MM.1S (cell line): ENCODE measurements at regions not wholly inside any gene's neighbourhood (a gene's known extent, or its start where the extent isn't known, plus 50 kb on each side); places are given as distances from the start of the nearest gene placed in this dataset.

ENCODE experiments used
- DNase-seq: peaks from one replicate; pipeline ENCODE4 v3.0.0-alpha.2; 2015
- H2AFZ ChIP-seq: fragments of 300-600 bp; sonication (generic); 2 replicates; pipeline ENCODE4 v1.6.0; 2016; ENCODE audit warnings: antibody characterized with exemption, low read length
- H3F3A ChIP-seq: fragments of 300-600 bp; sonication (generic); 2 replicates; pipeline ENCODE4 v1.6.1; 2016; ENCODE audit warnings: mild to moderate bottlenecking, antibody characterized with exemption, low read length, moderate library complexity, mixed read lengths; ENCODE audit not compliant: insufficient read depth
- H3K27ac ChIP-seq: fragments of 300-600 bp; sonication (generic); 2 replicates; pipeline ENCODE4 v1.5.1; 2016; ENCODE audit warnings: mild to moderate bottlenecking, low read length
- H3K27me3 ChIP-seq: fragments of 300-600 bp; sonication (generic); replicated peaks from 2 replicates; pipeline ENCODE4 v1.6.0; 2016; ENCODE audit warnings: low read length; ENCODE audit not compliant: insufficient read depth
- H3K36me3 ChIP-seq: fragments of 300-600 bp; sonication (generic); replicated peaks from 2 replicates; pipeline ENCODE4 v1.6.1; 2016; ENCODE audit warnings: mild to moderate bottlenecking, low read length, mixed read lengths; ENCODE audit not compliant: insufficient read depth
- H3K4me1 ChIP-seq: fragments of 300-600 bp; sonication (generic); 2 replicates; pipeline ENCODE4 v1.6.1; 2016; ENCODE audit warnings: low read length, mixed read lengths
- H3K4me2 ChIP-seq: fragments of 300-600 bp; sonication (generic); 2 replicates; pipeline ENCODE4 v1.6.0; 2016; ENCODE audit warnings: low read depth, low read length
- H3K4me3 ChIP-seq: fragments of 300-600 bp; sonication (generic); 2 replicates; pipeline ENCODE4 v1.5.1; 2016; ENCODE audit warnings: low read length, mixed read lengths
- H3K79me2 ChIP-seq: fragments of 300-600 bp; sonication (generic); 2 replicates; pipeline ENCODE4 v1.6.1; 2016; ENCODE audit warnings: mixed run types, low read length, mixed read lengths
- H3K9ac ChIP-seq: fragments of 300-600 bp; sonication (generic); 2 replicates; pipeline ENCODE4 v1.6.1; 2016; ENCODE audit warnings: low read length, mixed read lengths
- H3K9me2 ChIP-seq: fragments of 300-600 bp; sonication (generic); replicated peaks from 2 replicates; pipeline ENCODE4 v1.6.1; 2016; ENCODE audit warnings: mild to moderate bottlenecking, low read length, mixed read lengths; ENCODE audit not compliant: insufficient read depth
- H3K9me3 ChIP-seq: fragments of 300-600 bp; sonication (generic); replicated peaks from 2 replicates; pipeline ENCODE4 v1.6.1; 2016; ENCODE audit warnings: mild to moderate bottlenecking, low read length, mixed read lengths; ENCODE audit not compliant: insufficient read depth
- H4K20me1 ChIP-seq: fragments of 300-600 bp; sonication (generic); 2 replicates; pipeline ENCODE4 v1.6.1; 2016; ENCODE audit warnings: mild to moderate bottlenecking, low read length, moderate library complexity, mixed read lengths; ENCODE audit not compliant: insufficient read depth
- CTCF ChIP-seq: fragments of 300-600 bp; sonication (generic); IDR thresholded peaks from 2 replicates; pipeline ENCODE4 v1.5.1; 2016; ENCODE audit warnings: antibody characterized with exemption, low read length, mixed read lengths
- EZH2 ChIP-seq: fragments of 300-600 bp; sonication (generic); optimal IDR thresholded peaks from 2 replicates; pipeline ENCODE3; 2017; ENCODE audit warnings: low read depth, mild to moderate bottlenecking, antibody characterized with exemption, low read length, mixed read lengths
- EZH2phosphoT487 ChIP-seq: fragments of 300-600 bp; sonication (generic); IDR thresholded peaks from 2 replicates; pipeline ENCODE4 v1.6.1; 2018; ENCODE audit warnings: antibody characterized with exemption, low read length

DNA sequence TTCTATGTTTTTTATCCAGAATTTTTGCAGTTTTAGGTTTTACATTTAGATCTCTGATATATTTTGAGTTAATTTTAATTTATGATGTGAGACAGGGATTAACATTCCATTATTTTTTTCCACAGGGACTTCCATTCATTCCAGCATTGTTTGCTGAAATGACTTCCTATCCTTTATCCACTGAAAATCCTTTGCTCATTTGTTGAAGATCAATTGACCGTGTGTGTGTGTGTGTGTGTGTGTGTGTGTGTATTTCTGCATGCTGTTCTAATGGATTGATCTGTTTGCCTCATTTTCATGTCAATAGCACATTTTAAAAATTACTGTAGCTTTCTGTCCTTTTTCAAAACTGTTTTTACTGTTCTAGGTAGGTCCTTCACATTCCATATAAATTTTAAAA is 480.3 kb downstream of the DSC3 start:
- Histone ChIP-seq H3K36me3 (no peaks in the 10 kb centered on the region), H3K9ac (no peak overlapping the region), H3K79me2 (no peaks in the 10 kb centered on the region), H3K27ac (no peak overlapping the region), H3K27me3 (no peaks in the 10 kb centered on the region), H3K4me1 (no peaks in the 10 kb centered on the region), H3K4me2 (no peak overlapping the region), H3K4me3 (no peak overlapping the region), H3K9me3 (no peaks in the 10 kb centered on the region), H2AFZ (no peak overlapping the region), H3K9me2 (no peaks in the 10 kb centered on the region), H4K20me1 (no peaks in the 10 kb centered on the region), H3F3A (no peaks in the 10 kb centered on the region)
- TF ChIP-seq CTCF = no peak
- no peak for TF ChIP-seq EZH2phosphoT487
- TF ChIP-seq EZH2 = no peak
- DNase-seq = no peak

GRCh38 chr18:30556112-30556511 is 486.4 kb downstream of the DSC3 start:
- no peaks in the 10 kb centered on the region for H3K9me2 ChIP-seq
- H4K20me1 ChIP-seq = no peaks in the 10 kb centered on the region
- no peaks in the 10 kb centered on the region for H3K9me3 ChIP-seq
- H3K27ac ChIP-seq = no peak overlapping the region
- TF ChIP-seq EZH2 (no peak), CTCF (no peak), EZH2phosphoT487 (no peak)
- H3K27me3 ChIP-seq = no peaks in the 10 kb centered on the region
- no peak overlapping the region for H3K4me2 ChIP-seq
- no peak overlapping the region for H2AFZ ChIP-seq
- H3K36me3 ChIP-seq = no peaks in the 10 kb centered on the region
- no peak overlapping the region for H3K4me3 ChIP-seq
- H3K4me1 ChIP-seq = no peaks in the 10 kb centered on the region
- H3K79me2 ChIP-seq = no peaks in the 10 kb centered on the region
- DNase-seq = no peak
- H3K9ac ChIP-seq = no peak overlapping the region
- H3F3A ChIP-seq = no peaks in the 10 kb centered on the region

GRCh38 chr18:30545393-30545792 is 497.1 kb downstream of the DSC3 start:
- H3K9me3 ChIP-seq = no peaks in the 10 kb centered on the region
- no peak overlapping the region for H2AFZ ChIP-seq
- DNase-seq = no peak
- H3K36me3 ChIP-seq = no peaks in the 10 kb centered on the region
- no peaks in the 10 kb centered on the region for H3F3A ChIP-seq
- H3K27ac ChIP-seq = no peak overlapping the region
- H3K27me3 ChIP-seq = no peaks in the 10 kb centered on the region
- no peaks in the 10 kb centered on the region for H4K20me1 ChIP-seq
- no peaks in the 10 kb centered on the region for H3K9me2 ChIP-seq
- H3K79me2 ChIP-seq = no peaks in the 10 kb centered on the region
- H3K4me2 ChIP-seq = no peak overlapping the region
- H3K4me3 ChIP-seq = no peak overlapping the region
- no peak overlapping the region for H3K9ac ChIP-seq
- H3K4me1 ChIP-seq = no peaks in the 10 kb centered on the region
- no peak for TF ChIP-seq EZH2phosphoT487
- TF ChIP-seq EZH2 = no peak
- TF ChIP-seq CTCF = no peak

DNA sequence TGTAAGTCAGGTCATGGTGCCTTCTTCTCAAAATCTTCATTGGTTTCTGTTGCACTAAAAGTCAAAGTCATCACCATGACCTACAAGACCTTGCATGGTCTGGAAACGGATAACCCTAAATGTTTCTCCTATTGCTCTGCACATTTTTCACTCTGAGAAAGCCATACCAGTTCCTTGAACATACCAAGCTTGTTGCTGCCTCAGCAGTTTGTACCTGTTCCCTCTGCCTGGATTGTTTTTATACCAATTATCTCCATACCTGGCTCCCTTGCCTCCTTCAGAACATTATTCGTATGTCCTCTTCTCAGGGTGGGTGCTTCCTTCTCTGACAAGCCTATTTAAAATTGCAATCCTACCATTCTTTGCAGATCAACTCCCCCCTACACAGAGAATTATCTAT is 498.4 kb downstream of the DSC3 start:
- Histone ChIP-seq H3K79me2 (no peaks in the 10 kb centered on the region), H3K4me2 (no peak overlapping the region), H3K36me3 (no peaks in the 10 kb centered on the region), H3K9ac (no peak overlapping the region), H3K4me3 (no peak overlapping the region), H3K9me2 (no peaks in the 10 kb centered on the region), H3K9me3 (no peaks in the 10 kb centered on the region), H3K27ac (no peak overlapping the region), H3K4me1 (no peaks in the 10 kb centered on the region), H3F3A (no peaks in the 10 kb centered on the region), H3K27me3 (no peaks in the 10 kb centered on the region), H2AFZ (no peak overlapping the region), H4K20me1 (no peaks in the 10 kb centered on the region)
- DNase-seq = no peak
- TF ChIP-seq EZH2phosphoT487 = no peak
- TF ChIP-seq EZH2 = no peak
- TF ChIP-seq CTCF = no peak
